ENCODE measurements at regions not wholly inside any gene's neighbourhood (a gene's known extent, or its start where the extent isn't known, plus 50 kb on each side); places are given as distances from the start of the nearest gene placed in this dataset.

DNA sequence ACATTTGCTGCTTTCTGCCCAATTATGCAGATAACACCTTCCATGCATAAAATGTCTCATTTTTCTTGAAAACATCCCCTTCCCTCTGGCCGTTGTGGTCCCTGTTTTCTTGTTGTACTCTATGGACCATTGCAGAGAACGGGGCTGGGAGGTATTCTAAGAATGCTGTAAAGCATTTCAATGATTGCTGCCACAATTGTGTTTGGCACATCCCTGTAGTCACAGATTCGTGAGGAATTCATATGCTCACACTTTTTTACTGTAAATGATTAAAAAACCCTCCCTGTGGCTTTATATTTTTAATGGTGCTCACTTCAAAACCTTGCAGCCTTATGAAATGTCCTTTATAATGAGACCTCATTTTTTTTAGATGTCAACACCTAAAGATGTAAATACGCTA lies 207.2 kb upstream of the GBE1 start:
- no peak for DNase-seq (ENCODE audit: low read depth)

DNA sequence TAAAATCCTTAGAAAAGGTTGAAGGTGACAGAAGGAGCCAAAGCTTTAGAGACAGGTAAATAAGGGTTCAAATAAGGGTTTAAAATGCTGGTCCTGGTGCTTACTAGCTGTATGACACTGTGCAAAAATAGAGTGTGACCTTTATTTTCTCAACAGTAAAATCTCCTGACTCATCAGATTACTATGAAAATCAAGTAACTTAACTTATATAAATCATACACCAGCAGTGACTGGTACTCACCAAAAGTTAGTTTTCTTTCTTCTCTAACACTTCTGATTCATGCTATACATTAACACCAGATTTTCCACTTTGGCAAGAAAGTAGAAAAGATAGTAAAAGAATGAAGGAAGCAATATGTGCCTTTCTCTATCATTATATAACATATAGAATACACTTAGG lies 205.9 kb upstream of the GBE1 start:
- DNase-seq (ENCODE audit: low read depth), result no peak

DNA sequence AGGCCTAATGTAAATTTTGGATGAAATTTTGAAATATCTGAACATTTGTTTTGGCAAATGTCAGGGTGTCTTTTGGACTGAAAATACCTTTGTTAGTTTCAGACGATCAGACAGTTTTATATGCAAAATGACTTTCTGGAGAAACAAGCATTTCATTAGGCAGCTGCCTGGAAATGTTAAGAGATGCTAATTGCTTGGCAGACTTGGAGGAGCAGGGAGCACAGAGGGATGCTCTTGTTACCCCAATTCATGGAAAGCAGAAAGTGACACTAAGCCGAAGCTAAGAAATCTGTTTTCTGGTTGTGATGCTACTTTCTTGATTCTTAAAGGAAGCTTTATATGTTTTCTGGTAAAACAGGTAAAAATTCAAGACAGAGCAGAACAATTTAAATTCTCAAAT lies 204.3 kb upstream of the GBE1 start:
- no peak for DNase-seq (ENCODE audit: low read depth)

DNA sequence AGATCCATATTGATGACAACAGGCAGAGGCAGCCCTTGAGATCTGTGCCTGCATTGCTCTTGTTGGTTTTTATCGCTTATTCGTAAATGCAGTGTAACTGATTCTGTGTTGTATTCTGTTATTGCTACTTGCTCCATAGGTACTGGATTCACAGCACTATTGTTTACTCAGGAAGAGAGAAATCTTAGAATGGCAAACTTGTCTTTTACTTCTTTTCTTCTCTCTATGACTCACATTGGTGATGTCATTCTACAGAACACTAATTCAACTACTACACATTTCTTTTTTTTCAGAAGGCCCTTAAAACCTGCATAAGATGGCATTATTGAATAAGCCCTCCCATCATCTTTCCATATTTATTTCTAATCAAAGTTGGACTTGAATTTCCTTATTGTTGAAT lies 201.0 kb upstream of the GBE1 start:
- DNase-seq (ENCODE audit: low read depth), result no peak

DNA sequence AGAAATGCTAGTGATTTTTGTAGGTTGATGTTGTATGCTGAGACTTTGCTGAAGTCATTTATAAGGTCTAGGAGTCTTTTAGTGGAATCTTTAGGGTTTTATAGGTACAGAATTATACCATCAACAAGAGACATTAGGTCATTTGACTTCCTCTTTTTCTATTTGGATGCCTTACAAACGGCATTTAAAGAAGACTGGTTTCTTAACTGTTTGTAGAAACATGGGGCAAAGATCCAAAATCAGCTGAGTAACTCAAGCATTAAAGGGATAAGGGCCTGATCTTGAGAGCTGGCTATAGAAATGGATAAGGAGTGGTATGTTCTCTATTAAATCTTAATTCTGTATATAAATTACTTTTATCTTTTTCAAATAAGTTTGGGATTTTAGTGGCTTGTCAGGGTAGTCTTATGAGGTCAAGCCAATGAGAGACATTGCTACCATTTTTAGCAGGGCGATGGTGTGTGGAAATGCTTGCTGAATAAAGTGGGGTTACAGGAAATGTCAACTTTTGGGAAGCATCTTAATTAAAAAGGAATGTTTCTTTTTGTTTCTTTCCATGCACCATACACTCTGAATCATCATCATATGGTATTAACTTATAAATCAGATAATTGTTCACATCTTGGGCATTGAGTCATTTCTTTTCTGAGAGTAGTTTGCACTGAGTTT lies 197.7 kb upstream of the GBE1 start:
- no peak for DNase-seq (ENCODE audit: low read depth)

DNA sequence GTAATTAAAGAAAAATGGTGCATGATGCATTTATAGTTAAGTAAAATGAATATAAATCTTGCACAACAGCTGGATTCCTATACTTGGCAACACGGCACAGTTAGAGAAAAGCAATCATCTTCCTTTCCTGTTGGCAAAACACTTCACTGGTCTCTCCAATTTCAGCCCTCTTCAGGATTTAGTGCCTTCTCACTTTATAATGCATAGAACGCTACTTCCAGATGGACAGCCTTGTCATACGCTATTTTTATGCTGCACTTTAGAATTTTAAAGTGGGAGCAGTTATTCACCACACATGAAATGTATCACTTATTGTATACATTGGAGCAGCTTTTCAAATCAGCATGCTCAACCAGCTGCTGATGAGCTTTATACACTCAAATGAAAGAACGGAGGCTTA lies 194.4 kb upstream of the GBE1 start:
- no peak for DNase-seq (ENCODE audit: low read depth)

DNA sequence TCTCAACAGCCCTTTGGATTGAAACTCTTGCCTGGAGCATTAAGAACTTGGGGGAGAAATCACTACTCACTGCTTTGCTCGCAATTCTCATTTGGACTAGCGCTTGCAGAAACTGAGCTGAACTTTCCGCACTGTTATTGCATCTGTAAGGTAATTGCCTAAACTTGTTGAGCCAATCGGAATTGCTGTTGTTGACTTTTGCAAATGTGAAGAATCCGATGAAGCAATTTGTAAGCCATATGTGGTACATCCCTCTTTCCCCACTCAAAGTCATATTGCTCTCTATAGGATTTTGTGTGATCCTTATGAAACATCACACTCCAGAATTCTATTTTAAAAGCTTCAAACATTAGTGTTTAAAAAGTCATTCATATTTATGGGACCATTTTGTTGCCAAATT lies 191.7 kb upstream of the GBE1 start:
- DNase-seq (ENCODE audit: low read depth), result no peak

DNA sequence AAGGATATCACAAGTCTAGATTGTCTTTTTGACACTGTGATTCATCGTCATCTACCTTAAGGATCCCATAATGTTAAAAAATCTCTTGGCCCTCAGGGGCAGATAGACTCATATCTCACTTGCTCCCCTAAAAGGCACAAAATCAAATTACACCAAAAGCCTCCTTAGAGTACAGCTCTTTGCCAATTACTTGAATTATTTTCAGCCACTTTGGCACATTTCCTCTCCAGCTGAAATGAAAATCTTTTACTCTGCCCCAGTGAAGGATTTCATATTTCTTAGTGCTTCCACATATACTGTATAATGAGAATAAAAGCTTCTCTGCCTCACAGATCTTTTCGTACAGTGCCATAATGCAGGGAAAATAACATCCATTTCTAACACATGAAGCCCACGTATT lies 190.7 kb upstream of the GBE1 start:
- DNase-seq (ENCODE audit: low read depth), result no peak

DNA sequence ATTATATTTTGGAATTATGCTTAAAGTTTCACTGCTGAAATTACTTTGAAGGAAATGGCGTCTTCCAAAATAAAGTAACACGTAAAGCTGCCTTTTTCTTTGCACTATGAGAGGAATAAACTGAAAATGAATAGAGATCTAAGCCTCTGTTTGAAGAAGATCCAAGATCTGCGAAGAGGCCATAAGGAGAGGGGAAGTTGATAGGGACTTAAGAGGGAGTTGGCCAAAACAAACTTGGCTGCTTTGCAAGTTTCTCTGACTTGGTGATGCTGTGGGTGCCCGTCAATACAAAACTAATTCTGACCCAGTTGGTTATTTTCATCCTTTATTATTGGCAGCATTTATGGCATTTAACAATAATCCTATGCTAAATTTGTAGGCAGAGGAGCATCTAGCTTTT lies 190.2 kb upstream of the GBE1 start:
- no peak for DNase-seq (ENCODE audit: low read depth)

DNA sequence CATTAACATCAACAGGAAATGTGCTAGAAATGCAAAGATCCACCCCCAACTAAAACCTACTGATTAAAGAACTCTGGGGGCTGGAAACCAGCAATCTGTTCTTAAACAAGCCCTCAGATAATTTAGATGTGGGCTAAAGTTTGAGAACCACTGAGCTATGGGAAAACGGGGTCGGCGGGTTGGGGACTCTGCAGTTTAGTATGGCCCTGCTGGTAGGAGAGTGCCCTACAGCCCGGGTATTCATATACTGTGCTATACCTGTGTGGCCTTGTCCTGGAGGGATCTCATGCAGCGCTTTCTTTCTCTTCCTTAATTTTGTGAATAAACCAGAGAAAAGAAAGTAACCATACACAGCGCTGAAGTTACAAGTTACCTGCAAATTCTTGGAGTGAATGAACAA lies 189.7 kb upstream of the GBE1 start:
- DNase-seq (ENCODE audit: low read depth), result no peak

DNA sequence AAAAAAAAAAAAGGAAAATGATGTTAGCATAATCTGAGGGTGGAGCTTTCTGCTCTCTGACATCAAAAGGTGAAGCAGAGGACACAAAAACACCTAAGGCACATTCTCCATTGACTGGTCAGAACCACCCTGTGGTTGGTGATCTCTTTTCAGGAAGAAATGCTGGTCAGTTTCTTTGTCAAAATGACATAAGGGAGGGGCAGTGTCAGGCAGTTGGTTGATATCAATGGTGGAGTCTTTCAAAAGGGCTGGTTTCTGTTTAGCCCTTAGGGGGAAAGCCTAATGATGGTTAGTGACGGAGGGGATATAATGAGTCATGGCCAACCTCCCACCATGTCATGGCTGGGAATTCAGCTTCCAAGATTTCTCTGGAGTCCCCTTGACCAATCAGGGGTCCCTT lies 185.9 kb upstream of the GBE1 start:
- peak; percentile 3 for DNase-seq (ENCODE audit: low read depth)

DNA sequence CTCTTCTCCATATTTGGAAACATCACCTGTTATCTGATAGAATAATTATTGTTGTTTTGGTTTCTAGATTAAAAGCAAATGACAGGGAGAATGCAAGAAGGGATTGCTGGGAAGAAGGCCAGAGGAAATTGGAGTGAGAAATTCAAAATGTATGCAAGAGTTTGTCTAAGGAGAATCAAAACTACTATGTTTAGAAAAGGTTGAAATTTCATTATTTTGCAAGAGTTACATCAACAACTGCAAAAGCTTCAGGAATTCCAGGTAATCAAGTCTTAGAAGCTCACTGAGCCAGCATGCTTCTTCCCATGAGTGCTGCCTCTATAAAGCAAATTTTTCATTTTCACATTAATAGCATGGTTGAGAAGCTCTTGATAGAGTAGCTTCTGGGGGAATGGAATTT lies 177.2 kb upstream of the GBE1 start:
- no peak for DNase-seq (ENCODE audit: low read depth)

DNA sequence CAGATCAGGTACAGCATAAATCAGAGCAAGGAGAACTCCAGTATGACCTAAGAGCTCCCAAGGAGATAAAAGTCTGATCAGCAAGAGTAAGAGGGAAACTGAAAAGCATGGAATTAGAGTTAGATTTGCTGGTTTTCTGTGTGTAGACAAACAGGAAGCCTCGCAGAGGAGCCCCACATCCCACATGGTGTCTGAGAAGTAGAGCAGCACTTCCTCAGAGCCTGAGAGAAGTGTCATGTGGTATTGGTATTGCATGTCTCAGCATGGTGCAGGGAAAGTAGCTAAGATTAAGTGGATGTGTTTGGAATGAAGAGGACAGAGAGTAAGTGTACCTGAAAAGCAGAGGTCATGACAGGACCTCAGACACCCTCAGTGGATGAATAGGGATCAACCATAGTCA lies 175.4 kb upstream of the GBE1 start:
- no peak for DNase-seq (ENCODE audit: low read depth)

DNA sequence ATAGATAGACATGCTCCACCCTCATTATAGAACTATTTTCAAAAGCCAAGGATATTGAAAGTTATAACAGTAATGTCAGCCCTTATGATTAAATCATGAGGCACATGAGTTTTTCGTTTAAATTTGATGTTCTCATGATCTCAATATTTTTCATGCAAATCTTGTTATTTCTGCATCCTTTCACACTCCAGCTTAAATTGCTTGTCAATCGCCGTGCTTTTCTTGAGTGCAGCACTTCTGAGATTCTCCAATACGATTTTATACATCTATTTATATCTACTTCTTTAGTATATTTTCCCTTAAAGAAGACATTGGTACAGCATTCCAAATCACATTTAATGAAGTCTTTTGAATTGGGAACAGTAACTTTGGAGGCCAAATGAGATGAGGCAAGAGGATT lies 171.2 kb upstream of the GBE1 start:
- DNase-seq (ENCODE audit: low read depth), result no peak

DNA sequence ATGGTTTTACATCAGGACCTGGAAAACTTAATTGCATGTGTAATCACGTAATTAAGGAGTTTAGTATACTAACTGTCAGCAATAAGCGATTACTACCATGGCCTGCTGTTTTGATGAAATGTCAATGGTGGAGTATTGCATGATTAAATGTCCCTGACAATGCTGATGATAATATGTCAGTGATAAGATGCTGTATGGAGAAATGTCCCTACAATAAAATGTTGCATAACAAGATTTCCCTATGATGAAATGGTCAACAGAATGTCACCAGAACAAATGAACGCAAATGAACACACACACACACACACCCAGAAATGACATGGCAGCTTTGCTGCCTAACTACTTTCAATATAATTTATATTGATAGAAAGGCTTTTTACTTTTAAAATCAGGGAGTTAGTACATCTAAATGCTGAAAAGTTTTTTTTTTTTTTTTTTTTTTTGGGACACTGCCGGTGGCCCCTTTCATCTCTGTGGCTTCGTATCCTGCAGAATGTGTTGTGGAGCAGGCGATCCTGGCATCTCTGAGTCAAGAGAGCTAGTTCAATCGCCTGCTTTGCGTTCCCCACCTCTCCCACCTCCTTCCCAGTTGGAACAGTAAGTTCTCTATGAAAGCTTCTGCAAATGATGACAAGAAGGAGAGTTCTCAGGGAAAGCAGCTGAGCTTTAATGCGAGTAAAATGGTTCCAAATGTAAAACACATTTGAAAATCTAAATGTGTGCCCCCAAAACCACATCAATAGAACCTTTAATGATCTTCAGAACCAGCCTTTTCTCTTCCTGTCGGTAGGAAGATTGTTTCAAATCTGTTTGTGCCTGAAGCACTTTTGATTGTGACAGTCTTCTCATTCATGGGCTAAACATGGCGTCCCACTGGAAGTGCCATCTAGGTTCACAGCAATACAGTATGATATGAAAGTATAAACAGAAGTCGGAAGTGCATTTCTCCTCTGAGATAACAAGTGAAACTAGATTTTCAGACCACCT lies 170.1 kb upstream of the GBE1 start:
- DNase-seq (ENCODE audit: low read depth), result no peak

DNA sequence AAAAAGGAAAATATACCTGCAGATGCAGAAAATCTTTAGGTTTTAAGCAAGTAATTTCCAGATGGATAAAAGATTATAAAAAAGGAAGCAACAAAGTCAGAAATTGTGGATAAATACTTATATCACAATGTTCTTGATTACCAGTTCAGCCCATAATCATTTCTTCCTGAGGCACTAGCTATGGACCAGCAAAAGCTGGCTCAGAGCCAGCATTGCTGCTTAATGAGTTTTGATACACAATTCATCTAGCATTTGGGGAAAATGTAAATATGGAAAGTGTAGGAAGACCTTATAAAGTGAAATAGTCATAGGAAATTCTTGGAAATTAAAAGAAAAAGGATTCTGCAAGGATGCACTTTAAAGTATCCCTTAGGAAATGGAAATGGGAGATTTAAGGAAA lies 168.3 kb upstream of the GBE1 start:
- DNase-seq (ENCODE audit: low read depth), result no peak

DNA sequence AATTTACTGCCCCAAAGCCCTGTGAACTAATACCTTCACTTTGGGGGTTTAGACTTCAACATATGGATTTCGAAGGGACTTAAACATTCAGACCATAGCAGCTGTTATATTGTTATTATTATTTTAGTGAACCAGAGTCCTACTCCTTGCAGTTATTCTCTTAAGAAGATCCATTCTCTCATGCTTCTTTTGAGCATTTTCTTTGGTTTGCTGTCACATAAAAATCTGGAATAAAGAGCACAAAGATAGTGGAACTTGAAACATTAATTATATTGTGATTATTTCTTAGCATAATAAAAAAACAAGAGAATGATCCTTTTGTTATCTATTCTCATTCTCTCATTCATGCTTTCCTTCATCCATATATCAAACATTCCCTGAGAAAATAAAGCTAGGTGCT lies 166.4 kb upstream of the GBE1 start:
- no peak for DNase-seq (ENCODE audit: low read depth)

DNA sequence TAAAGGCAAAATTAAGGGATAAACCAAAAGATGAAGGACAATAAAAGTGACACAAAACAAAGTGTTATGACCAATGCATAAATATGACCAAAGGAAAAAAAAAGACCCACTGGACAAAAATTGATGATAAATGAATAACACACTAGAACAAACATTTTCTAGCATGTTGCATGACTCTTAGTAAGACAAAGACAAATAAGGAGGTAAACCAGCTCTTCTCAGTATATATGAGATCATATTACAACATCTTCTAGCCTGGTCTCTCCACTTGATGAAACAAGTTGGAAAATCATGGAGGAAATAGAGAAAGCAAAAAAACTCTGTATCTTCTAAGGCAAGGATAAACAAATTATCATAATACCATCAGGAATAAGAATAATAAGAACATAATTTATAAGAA lies 163.9 kb upstream of the GBE1 start:
- DNase-seq (ENCODE audit: low read depth), result no peak

DNA sequence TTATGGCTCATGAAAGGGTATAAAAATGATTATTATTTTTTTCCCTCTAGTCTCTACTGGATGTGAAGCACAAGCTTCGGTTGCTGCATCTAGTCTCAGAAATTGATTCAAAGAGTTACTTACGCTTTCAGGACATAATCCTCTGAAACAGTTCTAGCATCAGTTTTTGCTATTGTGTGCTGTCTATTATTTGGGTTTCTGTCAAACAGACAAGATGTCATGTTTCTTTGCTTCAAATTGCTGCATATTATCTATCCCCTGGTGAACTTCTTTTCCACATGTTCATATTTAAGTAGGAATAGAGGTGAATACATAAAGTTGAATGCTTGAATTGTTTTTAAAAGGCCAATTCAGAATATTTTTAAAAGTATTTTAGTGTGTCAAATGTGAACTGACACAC lies 161.6 kb upstream of the GBE1 start:
- no peak for DNase-seq (ENCODE audit: low read depth)

DNA sequence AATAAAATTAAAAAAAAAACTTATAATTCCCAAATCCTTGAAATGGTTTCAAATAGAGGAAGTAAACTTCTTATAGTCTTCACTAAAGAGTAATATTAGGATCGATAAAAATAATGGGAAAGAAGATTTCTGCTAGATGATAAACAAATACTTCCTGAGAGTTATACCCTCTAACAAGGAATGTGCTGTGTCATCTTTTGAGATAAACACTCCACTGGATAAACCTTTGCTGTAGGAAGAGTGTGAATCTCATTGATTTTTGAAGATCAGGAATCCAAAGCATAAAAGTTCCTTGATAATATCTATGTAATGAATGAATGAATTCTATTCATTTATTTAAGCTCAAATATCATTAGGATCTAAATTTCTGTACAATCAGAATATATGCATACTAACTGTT lies 161.0 kb upstream of the GBE1 start:
- no peak for DNase-seq (ENCODE audit: low read depth)

DNA sequence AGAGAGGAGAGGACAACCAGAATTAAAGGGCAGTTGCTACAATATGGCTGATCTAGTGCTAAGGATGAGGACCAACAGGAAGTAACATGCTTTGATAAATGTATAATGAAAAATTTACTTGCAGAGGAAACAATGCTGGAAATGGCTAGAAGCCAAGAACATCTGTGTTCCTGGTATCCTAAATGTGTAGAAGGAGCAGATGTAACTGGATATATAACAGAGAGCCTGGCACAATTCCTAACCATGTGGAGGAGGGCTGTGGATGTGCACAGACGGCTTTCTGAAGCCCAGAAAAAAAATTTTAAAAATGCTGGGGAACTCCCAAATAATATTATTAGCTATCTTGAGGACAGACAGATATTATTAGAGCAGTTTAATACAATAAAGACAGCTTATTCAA lies 159.4 kb upstream of the GBE1 start:
- no peak for DNase-seq (ENCODE audit: low read depth)

DNA sequence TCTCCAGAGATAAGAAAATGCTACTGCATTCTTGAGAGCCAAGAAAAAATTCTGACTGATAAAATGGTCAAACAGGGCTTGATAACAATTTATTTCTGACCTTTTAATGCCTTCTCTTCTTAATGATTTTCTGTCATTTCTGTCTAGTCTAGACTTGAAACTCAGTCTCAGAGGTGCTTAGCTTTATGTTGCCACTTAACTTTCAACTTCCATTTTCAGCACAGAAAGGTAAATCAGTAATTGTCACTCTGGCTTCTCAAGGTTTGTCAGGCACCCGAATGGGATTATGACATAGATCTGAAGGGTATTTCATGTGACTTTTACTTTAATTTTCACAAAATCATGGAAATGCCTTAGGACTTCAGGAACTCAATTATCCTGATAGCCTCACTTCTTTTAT lies 155.4 kb upstream of the GBE1 start:
- DNase-seq (ENCODE audit: low read depth), result no peak

DNA sequence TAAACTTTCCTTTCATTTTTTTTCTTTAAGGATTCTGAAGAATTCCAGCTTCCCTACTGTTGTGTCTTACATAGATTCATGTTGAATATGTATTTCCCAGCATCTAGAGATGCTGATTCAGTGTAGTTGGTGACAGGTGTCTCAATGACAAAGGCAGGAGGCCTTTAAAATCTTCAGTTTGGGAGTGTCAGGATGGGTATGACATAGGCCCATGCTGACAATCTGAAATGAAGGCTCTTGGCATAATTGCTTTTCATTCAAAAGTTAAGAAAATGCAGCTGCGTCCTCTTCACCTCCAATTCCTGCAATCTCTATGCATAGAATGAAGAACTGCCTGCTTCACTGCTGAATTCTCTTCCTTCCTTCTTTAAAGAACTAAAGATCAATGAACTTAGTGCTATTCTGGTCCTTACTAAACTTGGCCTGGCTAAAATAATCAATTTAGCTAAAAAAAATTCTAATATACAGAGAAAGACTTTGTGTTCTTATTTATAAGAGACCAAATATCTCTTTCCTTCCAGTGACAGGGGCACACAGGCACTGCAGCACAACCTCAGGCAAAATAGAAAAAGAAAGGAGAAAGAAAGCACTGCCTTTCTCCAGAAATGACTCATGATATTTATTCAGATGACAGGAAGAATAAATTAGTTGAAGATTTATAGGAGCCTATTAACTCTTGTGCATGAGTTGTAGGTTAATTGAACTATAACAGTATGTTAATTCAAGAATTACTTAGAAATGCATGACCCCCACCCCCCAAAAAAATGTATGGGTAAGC lies 152.6 kb upstream of the GBE1 start:
- DNase-seq (ENCODE audit: low read depth), result no peak

Data from Daoy (cell line).